NCI-H2196 (cell line): ENCODE measurements at regions not wholly inside any gene's neighbourhood (a gene's known extent, or its start where the extent isn't known, plus 50 kb on each side); places are given as distances from the start of the nearest gene placed in this dataset.
"Not testable (repeated sequence)": the region's sequence is repeated elsewhere in the genome, so short reads cannot be mapped to it uniquely, and the experiment has no call there.

Experiments
- DNase-seq: peaks from one replicate; lab custom pipeline; 2025; ENCODE audit not compliant: unreplicated experiment; lab: John Stamatoyannopoulos, UW

- no peak for DNase-seq
These were observed 176.6 kb downstream of the JCAD start for GRCh38 chr10:29882766-29883165.

- DNase-seq, result no peak
These were observed 177.6 kb downstream of the JCAD start for GRCh38 chr10:29881811-29882210.

- DNase-seq, result no peak
These were observed 178.0 kb downstream of the JCAD start for GRCh38 chr10:29881336-29881771.

DNA sequence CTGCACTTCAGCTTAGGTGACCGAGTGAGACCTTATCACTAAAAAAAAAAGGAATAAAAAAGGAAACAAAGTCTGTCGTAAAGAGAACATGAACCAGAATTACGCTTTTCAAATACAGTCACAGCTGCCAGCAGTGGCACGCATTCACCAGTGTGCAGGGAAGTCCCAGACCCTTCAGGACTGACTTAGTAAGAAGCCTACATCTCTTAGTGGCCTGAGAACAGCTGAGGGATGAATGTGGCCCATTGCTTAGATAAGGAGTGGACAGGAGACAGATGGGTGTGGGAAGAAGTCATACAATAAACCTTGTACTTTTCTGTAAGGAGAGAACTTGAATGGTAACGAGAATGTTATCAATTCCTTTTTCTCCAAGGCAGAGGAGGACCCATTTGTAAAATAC is 178.5 kb downstream of the JCAD start:
- no peak for DNase-seq

- no peak for DNase-seq
These were observed 179.5 kb downstream of the JCAD start for GRCh38 chr10:29879862-29880261.

DNA sequence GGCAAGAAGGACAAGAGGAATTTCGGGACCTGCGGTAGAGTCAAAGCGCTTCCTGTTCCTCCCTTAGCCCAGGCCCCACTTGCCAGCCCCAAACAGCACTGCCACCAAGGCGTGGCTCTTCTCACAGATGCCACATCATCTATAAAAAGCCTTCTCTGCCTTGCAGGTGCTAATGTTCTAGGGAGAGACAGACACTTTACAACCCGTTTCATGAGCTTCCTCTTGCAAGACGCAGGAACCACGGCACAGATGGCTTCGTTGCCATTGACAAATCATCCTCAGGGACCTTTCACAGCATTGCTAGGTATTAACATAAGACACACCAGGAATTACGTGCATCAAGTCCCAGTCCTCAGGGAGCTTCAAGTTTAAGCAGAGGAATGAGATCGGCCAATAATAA is 180.9 kb downstream of the JCAD start:
- no peak for DNase-seq

DNA sequence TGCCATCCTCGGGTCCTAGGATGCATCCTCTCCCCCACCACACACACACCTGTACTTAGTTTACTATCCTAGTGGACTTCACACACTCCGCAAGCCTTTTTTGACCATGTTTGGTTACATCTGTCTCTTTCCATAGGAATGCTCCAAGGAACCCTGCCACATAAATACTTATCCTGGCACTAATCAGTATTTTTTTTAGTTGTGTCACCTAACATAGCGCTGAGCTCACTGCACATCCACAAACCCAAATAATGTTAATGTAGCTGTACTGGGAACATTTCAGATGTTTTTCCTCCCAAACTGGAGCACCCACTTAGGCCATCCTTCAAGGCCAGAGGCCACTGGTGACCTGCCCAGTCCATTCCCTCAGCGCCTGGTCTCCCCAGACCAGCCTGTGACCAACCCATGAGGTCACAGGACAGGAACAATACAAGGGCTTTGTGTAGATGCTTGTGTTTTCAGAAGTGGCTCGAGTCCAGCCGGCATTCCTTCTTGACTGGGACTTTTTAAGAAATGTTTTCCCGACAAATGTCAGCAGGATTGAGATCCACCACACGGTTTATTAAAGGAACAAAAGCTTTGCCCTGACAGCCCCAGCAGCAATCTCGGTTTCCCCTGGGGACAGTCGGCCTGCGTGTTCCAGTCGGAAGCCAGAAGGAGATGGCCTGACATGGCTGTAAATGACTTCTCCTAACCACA is 181.4 kb downstream of the JCAD start:
- DNase-seq, result no peak

DNA sequence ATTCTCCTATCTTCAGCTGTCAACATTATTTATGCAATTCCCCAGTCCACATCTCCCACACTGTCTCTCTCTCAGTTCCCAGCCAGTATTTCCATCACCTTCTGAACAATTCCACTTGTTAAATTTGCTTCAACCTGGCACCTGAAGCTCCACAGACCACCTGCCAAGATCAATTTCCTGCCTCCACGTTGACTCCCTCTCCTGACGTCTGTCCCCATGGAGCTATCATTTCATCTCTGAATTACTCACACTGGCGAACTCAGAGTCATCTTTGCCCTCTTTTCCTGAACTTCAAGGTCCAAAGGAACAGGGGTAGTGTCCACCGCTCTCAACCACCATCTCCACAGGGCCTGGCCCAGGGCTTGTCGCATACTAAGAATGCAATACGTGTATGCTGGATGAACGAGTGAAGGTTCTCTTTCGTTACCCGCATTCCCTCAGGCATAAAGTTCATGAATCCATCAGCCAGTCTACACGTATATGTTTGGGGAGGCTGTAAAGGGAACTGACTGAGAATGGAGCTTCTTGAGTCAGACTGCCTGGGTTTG is 183.3 kb downstream of the JCAD start:
- no peak for DNase-seq

DNA sequence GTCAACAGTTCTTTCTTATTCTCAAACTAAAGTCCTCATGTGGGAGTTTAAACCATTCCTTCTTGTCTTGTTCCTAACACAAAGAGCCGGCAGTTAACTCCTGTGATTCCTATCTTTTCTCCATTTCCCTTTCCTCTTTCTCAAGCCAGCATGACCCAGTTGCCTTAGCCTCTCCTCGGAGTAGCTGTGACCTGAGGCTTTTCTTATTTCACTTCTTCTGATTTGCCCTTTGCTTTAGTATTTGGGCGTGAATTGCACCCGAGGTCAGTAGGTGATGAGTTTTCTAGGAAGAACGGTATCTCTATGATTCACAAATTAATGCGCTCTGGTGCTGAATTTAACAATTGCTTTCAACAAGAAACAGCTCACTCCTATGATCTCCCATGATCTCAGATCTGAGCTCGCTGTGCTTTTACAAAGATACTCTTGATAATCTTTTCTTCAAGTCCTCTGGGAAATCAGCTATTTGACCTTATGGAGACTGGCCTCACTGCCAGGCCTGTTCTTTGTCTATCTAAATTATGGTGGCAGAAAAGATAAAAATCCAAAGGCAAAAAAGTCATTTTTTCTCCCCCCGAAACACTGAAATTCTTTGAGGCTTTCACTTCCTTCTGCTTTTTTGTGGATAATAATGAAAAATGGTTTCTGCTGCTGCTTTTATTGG is 184.6 kb downstream of the JCAD start:
- DNase-seq, result no peak

- DNase-seq, result no peak
These were observed 185.4 kb downstream of the JCAD start for GRCh38 chr10:29873941-29874484.

GRCh38 chr10:29870522-29871044 is 188.8 kb downstream of the JCAD start:
- no peak for DNase-seq

DNA sequence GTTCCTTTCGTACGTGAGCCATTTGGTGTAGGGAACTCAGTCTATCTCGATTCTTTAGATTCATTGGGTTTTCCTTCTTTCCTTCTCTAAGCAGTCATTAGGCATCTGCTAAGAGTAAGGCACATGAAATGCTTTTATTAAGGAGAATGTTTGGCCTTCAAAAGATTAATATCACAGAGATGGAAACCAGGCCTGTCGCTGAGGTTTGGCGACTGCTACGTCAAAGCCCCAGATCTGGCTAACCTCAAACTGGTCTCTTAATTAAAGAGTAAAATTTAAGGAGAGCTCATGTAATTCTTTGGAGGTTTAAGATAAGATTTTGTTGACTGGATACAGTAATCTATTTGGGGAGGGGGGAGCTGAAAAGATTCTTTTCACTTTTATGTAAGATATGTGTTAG is 189.8 kb downstream of the JCAD start:
- no peak for DNase-seq

DNA sequence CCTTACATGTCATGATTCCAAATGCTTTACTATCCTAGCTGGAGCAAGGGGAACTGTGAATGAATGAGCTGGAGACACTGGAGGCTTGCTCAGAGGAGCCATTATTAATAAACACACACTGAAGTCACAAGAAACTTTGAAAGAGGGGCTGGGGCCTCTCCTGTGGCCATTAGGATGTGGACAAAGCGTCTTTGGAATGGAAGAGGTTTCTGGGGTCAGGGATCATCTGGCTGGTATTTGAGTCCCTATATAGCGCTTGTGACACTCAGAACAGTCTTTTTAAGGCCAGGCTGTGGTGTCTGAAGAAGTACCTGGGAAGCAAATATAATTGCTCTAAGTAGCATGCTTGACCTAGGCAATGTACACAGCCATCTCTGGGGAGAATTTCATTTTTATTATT is 193.0 kb downstream of the JCAD start:
- no peak for DNase-seq

DNA sequence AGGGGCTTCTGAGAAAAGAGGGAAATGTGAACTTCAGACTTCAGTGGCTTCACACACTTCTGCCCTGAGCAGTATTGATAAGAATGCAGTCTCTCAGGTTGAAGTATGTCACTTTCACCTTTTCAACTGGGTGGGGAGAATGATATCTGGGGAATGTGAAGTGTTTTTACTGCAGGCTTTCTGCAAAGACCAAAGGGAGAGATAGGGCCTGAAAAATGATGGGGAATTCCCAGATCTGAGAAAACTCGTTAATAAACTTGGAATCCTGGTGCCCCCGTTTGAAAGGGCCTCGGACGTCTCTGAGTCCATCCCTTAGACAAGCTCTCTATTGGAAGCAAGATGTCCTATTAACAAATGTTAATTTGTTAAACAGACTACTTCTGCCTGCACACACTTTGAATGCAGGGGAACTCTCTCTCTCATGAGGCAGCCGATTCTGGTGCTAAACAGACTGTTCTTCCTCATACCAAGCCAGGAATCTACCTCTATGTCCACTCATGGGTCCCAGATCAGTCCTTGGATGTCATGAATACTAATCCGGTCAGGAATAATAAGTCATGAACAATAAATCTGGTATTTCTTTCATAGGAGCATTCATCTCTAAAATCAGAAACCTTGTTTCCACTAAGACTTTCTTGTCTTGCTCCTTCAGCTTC is 193.6 kb downstream of the JCAD start:
- no peak for DNase-seq

- DNase-seq, result peak; percentile 24
These were observed 196.3 kb downstream of the JCAD start for GRCh38 chr10:29862923-29863614.

GRCh38 chr10:29861811-29862505 is 197.4 kb downstream of the JCAD start:
- no peak for DNase-seq

GRCh38 chr10:29861231-29861630 is 198.2 kb downstream of the JCAD start:
- not testable (repeated sequence) for DNase-seq

GRCh38 chr10:29860166-29860565 is 199.2 kb downstream of the JCAD start:
- DNase-seq, result no peak

DNA sequence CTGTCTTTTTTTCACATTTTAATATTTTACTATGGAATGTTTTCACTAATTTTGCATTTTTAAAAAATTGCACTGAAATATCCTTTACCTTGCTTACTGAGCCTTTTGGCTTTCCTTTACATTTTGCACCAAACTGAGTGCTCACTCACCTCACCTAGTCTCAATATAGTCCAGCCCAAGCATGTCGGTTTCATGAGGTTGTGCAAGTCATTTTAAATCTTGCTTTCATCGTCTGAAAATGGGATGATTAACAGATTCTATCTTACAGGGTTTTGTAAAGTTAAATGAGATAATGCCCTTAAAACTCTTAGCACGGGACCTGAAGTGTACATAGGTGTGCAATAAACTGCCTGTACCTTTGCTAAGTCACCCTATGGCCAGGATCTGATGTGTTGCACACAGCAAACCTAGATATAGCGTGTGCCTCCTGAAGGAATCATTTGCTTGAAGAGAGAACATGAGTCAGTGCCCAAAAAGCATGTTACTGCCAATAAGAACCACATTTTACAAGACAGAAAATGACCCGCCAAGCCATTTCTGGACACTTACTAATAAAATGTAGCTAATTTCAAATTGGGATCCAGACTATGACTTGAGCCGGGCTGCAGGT is 199.8 kb downstream of the JCAD start:
- no peak for DNase-seq
